ENCODE measurements at regions not wholly inside any gene's neighbourhood (a gene's known extent, or its start where the extent isn't known, plus 50 kb on each side); places are given as distances from the start of the nearest gene placed in this dataset.

- no peak for TF ChIP-seq CTCF (IDR thresholded peaks at IDR 0.05; ENCODE audit: borderline replicate concordance, extremely low read depth, insufficient read depth)
- FAIRE-seq (no peak), DNase-seq (no peak)
Measured at GRCh38 chr14:71541973-71542690, 390.1 kb upstream of the RGS6 start.

GRCh38 chr14:71549421-71550050 is 382.7 kb upstream of the RGS6 start:
- FAIRE-seq: no peak

More at GRCh38 chr14:71541973-71542690, 390.1 kb upstream of the RGS6 start:
- Histone ChIP-seq H3K27ac (ENCODE audit: low read depth in 2 of 2, low read length in 2 of 2) (no peak overlapping the region), H3K4me3 (ENCODE audit: low read length in 3 of 3) (no peak overlapping the region), H3K36me3 (ENCODE audit: control insufficient read depth in 2 of 3, insufficient read depth in 3 of 3, low read length in 3 of 3) (no peaks in the 10 kb centered on the region), H3K9me3 (ENCODE audit: control insufficient read depth in 2 of 3, insufficient read depth in 1 of 3, low read length in 3 of 3) (no peaks in the 10 kb centered on the region), H3K9ac (ENCODE audit: low read length in 3 of 3) (no peak overlapping the region), H3K4me1 (ENCODE audit: control insufficient read depth in 2 of 3, insufficient read depth in 2 of 3, low read depth in 1 of 3, low read length in 3 of 3) (peaks cover 0 to 2% (median 0%) of the 10 kb centered on the region in 3 donors), H3K27me3 (ENCODE audit: control insufficient read depth, insufficient read depth, low read length) (no peaks in the 10 kb centered on the region)
- intact Hi-C loops (cut with DNase I): no loop called here

GRCh38 chr14:71550367-71550766 is 381.9 kb upstream of the RGS6 start:
- intact Hi-C loops (cut with DNase I): no loop called here
- FAIRE-seq: no peak

More at GRCh38 chr14:71549421-71550050, 382.7 kb upstream of the RGS6 start:
- no peaks in the 10 kb centered on the region for H3K27me3 ChIP-seq (ENCODE audit: control insufficient read depth, insufficient read depth, low read length)
- H3K36me3 ChIP-seq (ENCODE audit: control insufficient read depth in 2 of 3, insufficient read depth in 3 of 3, low read length in 3 of 3): no peaks in the 10 kb centered on the region
- TF ChIP-seq CTCF (IDR thresholded peaks at IDR 0.05; ENCODE audit: borderline replicate concordance, extremely low read depth, insufficient read depth): no peak
- no peak overlapping the region for H3K9ac ChIP-seq (ENCODE audit: low read length in 3 of 3)
- no peak overlapping the region for H3K4me3 ChIP-seq (ENCODE audit: low read length in 3 of 3)
- no peak for DNase-seq
- no peaks in the 10 kb centered on the region for H3K9me3 ChIP-seq (ENCODE audit: control insufficient read depth in 2 of 3, insufficient read depth in 1 of 3, low read length in 3 of 3)
- H3K4me1 ChIP-seq (ENCODE audit: control insufficient read depth in 2 of 3, insufficient read depth in 2 of 3, low read depth in 1 of 3, low read length in 3 of 3): no peaks in the 10 kb centered on the region
- intact Hi-C loops (cut with DNase I): no loop called here
- no peak overlapping the region for H3K27ac ChIP-seq (ENCODE audit: low read depth in 2 of 2, low read length in 2 of 2)

More at GRCh38 chr14:71550367-71550766, 381.9 kb upstream of the RGS6 start:
- Histone ChIP-seq H3K36me3 (ENCODE audit: control insufficient read depth in 2 of 3, insufficient read depth in 3 of 3, low read length in 3 of 3) (no peaks in the 10 kb centered on the region), H3K9me3 (ENCODE audit: control insufficient read depth in 2 of 3, insufficient read depth in 1 of 3, low read length in 3 of 3) (no peaks in the 10 kb centered on the region), H3K27ac (ENCODE audit: low read depth in 2 of 2, low read length in 2 of 2) (no peak overlapping the region), H3K4me3 (ENCODE audit: low read length in 3 of 3) (no peak overlapping the region), H3K27me3 (ENCODE audit: control insufficient read depth, insufficient read depth, low read length) (no peaks in the 10 kb centered on the region), H3K4me1 (ENCODE audit: control insufficient read depth in 2 of 3, insufficient read depth in 2 of 3, low read depth in 1 of 3, low read length in 3 of 3) (no peaks in the 10 kb centered on the region), H3K9ac (ENCODE audit: low read length in 3 of 3) (no peak overlapping the region)
- TF ChIP-seq CTCF (IDR thresholded peaks at IDR 0.05; ENCODE audit: borderline replicate concordance, extremely low read depth, insufficient read depth): no peak
- no peak for DNase-seq

Measured in kidney (tissue), 13 donors.